HEK293T (cell line): ENCODE measurements at regions not wholly inside any gene's neighbourhood (a gene's known extent, or its start where the extent isn't known, plus 50 kb on each side); places are given as distances from the start of the nearest gene placed in this dataset.

Experiments
- CTCF ChIA-PET: fragments of 350-600 bp; formaldehyde crosslinking; extraction: SDS; loops from one replicate; lab custom pipeline; 2021; ENCODE audit warnings: antibody characterized with exemption, inconsistent platforms; lab: Yijun Ruan, JAX
- POLR2A ChIA-PET: fragments of 350-600 bp; formaldehyde crosslinking; extraction: SDS; loops from one replicate; lab custom pipeline; 2020; ENCODE audit warnings: antibody characterized with exemption, inconsistent platforms; lab: Yijun Ruan, JAX
- DNase-seq: peaks from one replicate; pipeline ENCODE4 v3.0.0; 2012; ENCODE audit warnings: mixed read lengths; ENCODE audit errors: extremely low spot score
- ARNT ChIP-seq: fragments of 450-650 bp; IDR thresholded peaks from 2 replicates; pipeline ENCODE4 v1.6.1; 2017; ENCODE audit warnings: mild to moderate bottlenecking
- BHLHE40 ChIP-seq: fragments of 450-650 bp; IDR thresholded peaks from 2 replicates; pipeline ENCODE4 v1.6.1; 2016; ENCODE audit warnings: mild to moderate bottlenecking, moderate library complexity, borderline replicate concordance
- CTBP1 ChIP-seq: fragments of 450-650 bp; IDR thresholded peaks from 2 replicates; pipeline ENCODE4 v1.6.1; 2016; ENCODE audit warnings: borderline replicate concordance
- ELF4 ChIP-seq: fragments of 450-650 bp; IDR thresholded peaks from 2 replicates; pipeline ENCODE4 v1.6.1; 2017; ENCODE audit warnings: antibody characterized with exemption
- FOXA1 ChIP-seq: fragments of 450-650 bp; IDR thresholded peaks from 2 replicates; pipeline ENCODE4 v1.6.1; 2016; ENCODE audit warnings: mild to moderate bottlenecking
- FOXK2 ChIP-seq: fragments of 450-650 bp; IDR thresholded peaks from 2 replicates; pipeline ENCODE4 v1.6.1; 2016; ENCODE audit warnings: mild to moderate bottlenecking
- FOXM1 ChIP-seq: fragments of 450-650 bp; IDR thresholded peaks from 2 replicates; pipeline ENCODE4 v1.6.1; 2017; ENCODE audit warnings: mild to moderate bottlenecking, borderline replicate concordance
- HDGF ChIP-seq: fragments of 450-650 bp; IDR thresholded peaks from 2 replicates; pipeline ENCODE4 v1.6.1; 2017; ENCODE audit warnings: antibody characterized with exemption, borderline replicate concordance
- L3MBTL2 ChIP-seq: fragments of 450-650 bp; conservative IDR thresholded peaks from 2 replicates; pipeline ENCODE4 v1.6.1; 2016; ENCODE audit warnings: mild to moderate bottlenecking
- LEF1 ChIP-seq: fragments of 450-650 bp; IDR thresholded peaks from 2 replicates; pipeline ENCODE4 v1.6.1; 2017; ENCODE audit warnings: mild to moderate bottlenecking, borderline replicate concordance
- NFRKB ChIP-seq: fragments of 450-650 bp; IDR thresholded peaks from 2 replicates; pipeline ENCODE4 v1.6.1; 2016; ENCODE audit warnings: mild to moderate bottlenecking, moderate library complexity
- SP1 ChIP-seq: fragments of 450-650 bp; IDR thresholded peaks from 2 replicates; pipeline ENCODE4 v1.6.1; 2017
- SUZ12 ChIP-seq: fragments of 450-650 bp; IDR thresholded peaks from 2 replicates; pipeline ENCODE4 v1.6.1; 2016; ENCODE audit warnings: mild to moderate bottlenecking
- TARDBP ChIP-seq: fragments of 450-650 bp; IDR thresholded peaks from 2 replicates; pipeline ENCODE4 v1.6.1; 2016
- ZNF384 ChIP-seq: fragments of 450-650 bp; IDR thresholded peaks from 2 replicates; pipeline ENCODE4 v1.6.1; 2016
- TF ChIP-seq, protein P1 (sequence below): fragments of 450-650 bp; IDR thresholded peaks from 2 replicates; pipeline ENCODE4 v1.6.1; 2016

DNA sequence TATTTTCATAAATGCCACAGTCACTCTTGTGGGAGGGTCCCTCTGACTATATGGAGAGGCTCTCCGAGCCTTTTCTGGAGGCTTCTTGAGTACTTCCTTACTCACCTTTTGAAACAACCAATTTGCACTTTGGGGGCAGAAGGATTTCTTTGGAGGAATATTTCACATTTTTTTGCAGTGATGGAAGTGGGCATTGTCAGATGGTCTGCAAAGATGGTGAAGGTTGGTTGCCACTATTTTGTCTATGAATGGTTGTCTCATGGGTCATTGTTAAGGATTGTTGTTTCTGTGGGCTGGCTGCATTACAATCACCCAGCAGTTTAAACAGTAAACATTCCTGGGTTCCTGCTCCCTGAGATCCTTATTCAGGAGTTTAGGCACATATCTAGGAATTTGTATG, 388.2 kb downstream of the TMEM135 start:
- DNase-seq: no peak
- POLR2A ChIA-PET: no interaction called here
- TF ChIP-seq NFRKB (no peak), FOXM1 (no peak), L3MBTL2 (no peak), FOXA1 (no peak), CTBP1 (no peak), LEF1 (no peak)
- CTCF ChIA-PET: no interaction called here

DNA sequence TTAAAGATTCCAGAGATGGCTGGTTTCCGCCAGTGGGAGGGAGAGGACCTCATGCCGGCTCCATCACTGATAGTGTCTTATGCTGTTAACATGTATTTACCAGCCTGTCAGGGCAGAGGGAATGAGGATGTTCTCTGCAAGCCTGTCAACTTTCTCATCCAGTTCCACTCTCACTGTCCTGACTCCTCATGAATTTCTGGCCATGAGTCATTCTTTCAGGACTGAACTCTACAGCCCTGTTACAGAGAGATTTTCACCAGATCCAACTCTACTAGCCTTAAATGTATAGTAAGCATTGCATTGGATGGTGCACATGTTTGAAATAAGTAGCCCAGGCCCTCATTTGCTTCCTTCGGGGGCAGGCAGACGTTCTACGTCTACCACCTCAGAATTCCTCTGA, 387.7 kb downstream of the TMEM135 start:
- ChIA-PET POLR2A (no interaction called here), CTCF (no interaction called here)
- no peak for TF ChIP-seq TARDBP
- no peak for TF ChIP-seq FOXK2
- no peak for TF ChIP-seq NFRKB
- TF ChIP-seq L3MBTL2: no peak
- no peak for TF ChIP-seq ZNF384
- TF ChIP-seq, protein P1, sequence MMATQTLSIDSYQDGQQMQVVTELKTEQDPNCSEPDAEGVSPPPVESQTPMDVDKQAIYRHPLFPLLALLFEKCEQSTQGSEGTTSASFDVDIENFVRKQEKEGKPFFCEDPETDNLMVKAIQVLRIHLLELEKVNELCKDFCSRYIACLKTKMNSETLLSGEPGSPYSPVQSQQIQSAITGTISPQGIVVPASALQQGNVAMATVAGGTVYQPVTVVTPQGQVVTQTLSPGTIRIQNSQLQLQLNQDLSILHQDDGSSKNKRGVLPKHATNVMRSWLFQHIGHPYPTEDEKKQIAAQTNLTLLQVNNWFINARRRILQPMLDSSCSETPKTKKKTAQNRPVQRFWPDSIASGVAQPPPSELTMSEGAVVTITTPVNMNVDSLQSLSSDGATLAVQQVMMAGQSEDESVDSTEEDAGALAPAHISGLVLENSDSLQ: no peak
- no peak for TF ChIP-seq FOXM1
- TF ChIP-seq SP1: no peak
- no peak for TF ChIP-seq CTBP1
- no peak for TF ChIP-seq SUZ12
- no peak for TF ChIP-seq FOXA1
- TF ChIP-seq ARNT: no peak
- TF ChIP-seq HDGF: no peak
- no peak for TF ChIP-seq ELF4
- TF ChIP-seq BHLHE40: no peak
- no peak for DNase-seq

DNA sequence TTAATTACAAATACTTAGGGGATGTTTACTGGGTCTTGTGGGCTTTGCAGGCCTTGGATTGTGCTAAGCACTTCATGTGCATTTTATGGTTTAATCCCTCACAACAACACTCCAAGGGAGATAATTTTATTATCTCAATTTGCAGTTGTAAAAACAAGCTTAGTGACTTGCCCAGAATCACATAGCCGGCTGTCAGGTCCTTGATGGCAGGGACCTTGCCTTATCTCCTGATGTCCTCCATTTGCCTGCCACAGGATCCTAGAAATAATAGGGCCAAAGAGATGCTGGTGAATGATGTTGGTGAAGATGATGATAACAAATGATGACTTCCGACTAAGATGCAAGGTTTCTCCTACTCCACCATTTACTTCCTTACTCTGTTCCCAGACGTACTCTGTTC, 385.4 kb downstream of the TMEM135 start:
- POLR2A ChIA-PET: no interaction called here
- no peak for DNase-seq

DNA sequence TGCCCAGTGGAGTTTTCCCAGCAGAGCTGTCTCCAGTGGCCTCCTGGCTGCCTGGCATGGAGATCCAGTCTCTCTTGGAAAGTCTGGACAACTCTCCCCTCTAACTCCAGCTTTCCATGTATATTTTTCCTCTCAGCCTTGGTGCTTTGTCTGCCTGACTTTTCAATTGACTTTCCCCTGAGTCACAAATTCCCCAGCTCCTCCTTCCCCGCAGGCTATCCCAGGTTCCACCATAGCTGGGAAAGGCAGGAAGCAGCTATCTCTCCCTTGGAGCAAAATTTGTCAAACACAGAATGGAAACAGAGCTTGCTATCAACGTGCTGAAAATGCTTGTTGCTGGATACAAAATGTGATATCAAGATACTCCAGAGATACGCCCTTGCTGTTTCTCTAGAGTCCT, 384.8 kb downstream of the TMEM135 start:
- no peak for DNase-seq
- CTCF ChIA-PET: interaction anchor here (0.9 kb wide), 1 partner anchor 71 kb away, joined by 3 read pairs; no protein-coding TSS in a partner anchor
- TF ChIP-seq BHLHE40 (no peak), CTBP1 (no peak), LEF1 (no peak), HDGF (no peak), NFRKB (no peak), ZNF384 (no peak), FOXM1 (no peak), ARNT (no peak), L3MBTL2 (no peak)
- TF ChIP-seq, protein P1: no peak
- POLR2A ChIA-PET: no interaction called here

More for the DNA sequence above, 385.4 kb downstream of the TMEM135 start:
- CTCF ChIA-PET: interaction anchor here (0.9 kb wide), 1 partner anchor 71 kb away, joined by 3 read pairs; no protein-coding TSS in a partner anchor
- no peak for TF ChIP-seq TARDBP

DNA sequence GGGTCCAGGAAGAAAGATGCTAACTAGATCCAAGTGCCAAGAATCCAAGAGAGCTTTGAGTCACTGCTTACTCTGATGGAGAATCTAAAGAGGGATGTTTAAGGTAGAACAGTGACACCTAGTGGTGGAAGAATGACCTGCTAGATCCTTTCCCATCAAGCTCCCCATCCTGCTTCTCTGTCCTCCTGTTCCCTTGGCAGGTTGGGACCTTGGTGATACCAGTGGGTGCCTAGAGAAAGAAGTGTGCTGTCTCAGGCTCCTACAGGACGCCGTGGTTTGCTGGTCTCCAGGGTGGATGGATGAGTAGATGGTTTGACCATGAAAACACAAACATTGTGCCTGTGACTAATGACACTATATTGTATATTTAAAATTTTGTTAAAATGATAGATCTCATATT, 383.7 kb downstream of the TMEM135 start:
- ChIA-PET CTCF (interaction anchor here (0.7 to 1.5 kb wide), 8 partner anchors 10 to 895 kb away, joined by 3 to 18 read pairs (median 4); no protein-coding TSS in a partner anchor), POLR2A (no interaction called here)
- TF ChIP-seq L3MBTL2 (no peak), ZNF384 (no peak), NFRKB (no peak), HDGF (no peak), FOXK2 (no peak), SUZ12 (no peak), LEF1 (no peak), ELF4 (no peak), TARDBP (no peak), CTBP1 (no peak), ARNT (no peak), FOXM1 (no peak), BHLHE40 (no peak), FOXA1 (no peak), SP1 (no peak)
- TF ChIP-seq, protein P1: no peak
- peak; percentile 71 for DNase-seq

DNA sequence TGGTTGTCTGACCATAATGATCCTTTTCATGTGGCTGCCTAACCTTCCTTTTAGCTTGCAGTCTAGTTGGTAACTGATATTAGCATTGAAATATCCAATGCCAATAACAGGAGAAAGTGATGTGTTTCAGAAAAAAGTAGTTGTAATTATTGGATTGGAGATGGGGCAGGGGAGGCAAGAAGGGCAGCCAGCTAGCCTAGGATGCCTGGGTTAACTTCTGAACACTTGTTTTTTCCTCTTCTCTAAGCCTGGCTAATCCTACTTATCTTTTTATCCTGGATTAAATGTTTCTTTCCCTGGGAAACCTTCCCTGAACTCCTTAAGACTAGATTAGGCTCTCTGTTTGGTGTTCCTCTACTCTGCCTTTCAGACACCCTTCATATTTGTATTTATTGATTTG, 380.2 kb downstream of the TMEM135 start:
- TF ChIP-seq SP1: no peak
- no peak for TF ChIP-seq ELF4
- TF ChIP-seq CTBP1: no peak
- TF ChIP-seq ZNF384: no peak
- no peak for TF ChIP-seq L3MBTL2
- TF ChIP-seq FOXM1: no peak
- no peak for TF ChIP-seq FOXA1
- TF ChIP-seq NFRKB: no peak
- TF ChIP-seq ARNT: no peak
- TF ChIP-seq SUZ12: no peak
- TF ChIP-seq HDGF: no peak
- no peak for TF ChIP-seq LEF1
- TF ChIP-seq TARDBP: no peak
- no peak for TF ChIP-seq BHLHE40
- TF ChIP-seq FOXK2: no peak
- TF ChIP-seq, protein P1: no peak
- POLR2A ChIA-PET: no interaction called here
- CTCF ChIA-PET: interaction anchor here (1.5 to 1.9 kb wide), 2 partner anchors 64 to 66 kb away, joined by 5 read pairs; no protein-coding TSS in a partner anchor
- DNase-seq: no peak
